NT2/D1 (cell line): ENCODE measurements at regions not wholly inside any gene's neighbourhood (a gene's known extent, or its start where the extent isn't known, plus 50 kb on each side); places are given as distances from the start of the nearest gene placed in this dataset.

Source experiments
- DNase-seq: peaks from one replicate; pipeline ENCODE4 v3.0.0-alpha.2; 2011; ENCODE audit warnings: low read depth, low spot score
- H3K27me3 ChIP-seq: 2 replicates; pipeline ENCODE4 v1.6.0; 2011; ENCODE audit warnings: mild to moderate bottlenecking; ENCODE audit not compliant: insufficient read length, insufficient read depth
- H3K36me3 ChIP-seq: 2 replicates; pipeline ENCODE4 v1.6.1; 2011; ENCODE audit warnings: mild to moderate bottlenecking, low read length, mixed read lengths; ENCODE audit not compliant: insufficient read depth, insufficient read length
- H3K4me1 ChIP-seq: 2 replicates; pipeline ENCODE4 v1.5.1; 2011; ENCODE audit not compliant: insufficient read depth, insufficient read length
- H3K4me3 ChIP-seq: 2 replicates; pipeline ENCODE4 v1.5.1; 2011; ENCODE audit warnings: low read depth; ENCODE audit not compliant: insufficient read length
- H3K9ac ChIP-seq: 2 replicates; pipeline ENCODE4 v1.6.0; 2011; ENCODE audit warnings: low read depth; ENCODE audit not compliant: insufficient read length
- H3K9me3 ChIP-seq: 2 replicates; pipeline ENCODE4 v1.5.1; 2011; ENCODE audit warnings: mild to moderate bottlenecking, low read length; ENCODE audit not compliant: insufficient read depth
- SUZ12 ChIP-seq: IDR thresholded peaks from 2 replicates; pipeline ENCODE4 v1.6.1; 2011; ENCODE audit not compliant: insufficient read length, insufficient read depth; ENCODE audit errors: extremely low read depth
- YY1 ChIP-seq: IDR thresholded peaks from 2 replicates; pipeline ENCODE4 v1.6.1; 2011; ENCODE audit not compliant: insufficient read length, insufficient read depth
- ZNF274 ChIP-seq: IDR thresholded peaks from 2 replicates; pipeline ENCODE4 v1.6.1; 2011; ENCODE audit warnings: mild to moderate bottlenecking, low read depth, low read length

DNA sequence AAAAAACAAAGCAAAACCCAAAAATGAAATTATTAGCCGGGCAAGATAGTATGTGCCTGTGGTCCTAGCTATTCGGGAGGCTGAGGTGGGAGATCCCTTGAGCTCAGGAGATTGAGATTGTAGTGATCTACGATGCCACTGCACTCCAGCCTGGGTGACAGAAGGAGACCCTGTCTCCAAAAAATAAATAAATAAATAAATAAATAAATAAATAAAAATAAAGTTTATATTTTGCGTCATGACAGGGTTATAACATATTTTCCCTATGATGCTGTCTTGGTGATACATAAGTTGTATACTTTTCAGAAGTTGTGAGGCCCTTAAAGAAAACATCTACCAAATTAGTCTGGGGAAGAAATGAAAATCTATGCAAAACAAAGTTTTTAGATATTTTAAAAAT, 94.5 kb upstream of the MKLN1 start:
- no peak for TF ChIP-seq SUZ12
- TF ChIP-seq YY1: no peak
- no peak for TF ChIP-seq ZNF274
- H3K36me3 ChIP-seq: no peaks in the 10 kb centered on the region
- no peaks in the 10 kb centered on the region for H3K4me1 ChIP-seq
- no peaks in the 10 kb centered on the region for H3K27me3 ChIP-seq
- no peaks in the 10 kb centered on the region for H3K9me3 ChIP-seq
- H3K4me3 ChIP-seq: no peak overlapping the region
- no peak for DNase-seq
- H3K9ac ChIP-seq: no peak overlapping the region

GRCh38 chr7:131234719-131235488, 92.8 kb upstream of the MKLN1 start:
- TF ChIP-seq ZNF274 (no peak), YY1 (no peak), SUZ12 (no peak)
- Histone ChIP-seq H3K36me3 (no peaks in the 10 kb centered on the region), H3K9ac (no peak overlapping the region), H3K27me3 (no peaks in the 10 kb centered on the region), H3K4me3 (no peak overlapping the region), H3K9me3 (no peaks in the 10 kb centered on the region; the same call in 1 of the 2 replicates), H3K4me1 (no peaks in the 10 kb centered on the region)
- DNase-seq: no peak

DNA sequence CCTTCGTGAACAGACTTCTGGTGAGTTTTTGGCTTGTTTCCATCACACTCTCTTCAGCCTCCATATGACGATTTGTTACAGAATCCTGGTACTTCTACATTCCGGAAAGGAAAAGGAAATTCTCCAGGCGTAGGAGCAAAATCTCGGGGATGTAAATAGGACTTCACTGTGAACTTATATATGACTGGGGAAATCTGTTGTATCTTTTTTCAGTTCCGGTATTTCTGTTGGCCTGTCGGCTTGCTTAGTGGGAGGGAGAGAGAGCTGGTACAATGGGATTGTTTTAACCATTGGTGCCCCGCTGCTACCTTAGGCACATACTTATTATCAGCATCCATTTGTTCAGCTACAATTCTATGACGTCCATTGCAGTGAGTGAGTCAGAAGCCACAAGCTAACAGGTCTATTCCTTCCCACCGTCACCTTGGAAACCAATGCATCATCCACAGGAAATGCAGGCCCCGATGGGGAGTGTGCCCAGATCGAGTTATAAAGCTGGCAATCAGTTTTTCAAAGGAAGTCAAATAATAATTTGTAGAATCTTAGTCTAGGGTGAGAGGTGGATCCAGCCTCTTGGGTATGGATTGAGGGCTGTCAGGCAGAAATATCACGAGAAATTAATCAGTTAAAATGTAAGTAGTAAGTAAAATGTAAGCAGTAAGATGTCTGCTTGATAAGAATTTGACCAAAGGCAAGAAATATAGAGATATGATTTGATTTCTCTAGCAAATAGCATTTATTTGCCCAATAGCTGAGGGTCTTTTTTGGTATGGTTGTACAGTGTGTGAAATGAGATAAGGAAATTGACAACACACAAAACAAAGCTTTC, 92.0 kb upstream of the MKLN1 start:
- no peak overlapping the region for H3K9ac ChIP-seq
- TF ChIP-seq SUZ12 (no peak), ZNF274 (no peak), YY1 (no peak)
- H3K4me1 ChIP-seq: no peaks in the 10 kb centered on the region
- DNase-seq: no peak
- H3K9me3 ChIP-seq: no peaks in the 10 kb centered on the region; the same call in 1 of the 2 replicates
- no peaks in the 10 kb centered on the region for H3K27me3 ChIP-seq
- no peaks in the 10 kb centered on the region for H3K36me3 ChIP-seq
- H3K4me3 ChIP-seq: no peak overlapping the region

- no peaks in the 10 kb centered on the region for H3K4me1 ChIP-seq
Measured at GRCh38 chr7:131236318-131236672, 91.4 kb upstream of the MKLN1 start.

DNA sequence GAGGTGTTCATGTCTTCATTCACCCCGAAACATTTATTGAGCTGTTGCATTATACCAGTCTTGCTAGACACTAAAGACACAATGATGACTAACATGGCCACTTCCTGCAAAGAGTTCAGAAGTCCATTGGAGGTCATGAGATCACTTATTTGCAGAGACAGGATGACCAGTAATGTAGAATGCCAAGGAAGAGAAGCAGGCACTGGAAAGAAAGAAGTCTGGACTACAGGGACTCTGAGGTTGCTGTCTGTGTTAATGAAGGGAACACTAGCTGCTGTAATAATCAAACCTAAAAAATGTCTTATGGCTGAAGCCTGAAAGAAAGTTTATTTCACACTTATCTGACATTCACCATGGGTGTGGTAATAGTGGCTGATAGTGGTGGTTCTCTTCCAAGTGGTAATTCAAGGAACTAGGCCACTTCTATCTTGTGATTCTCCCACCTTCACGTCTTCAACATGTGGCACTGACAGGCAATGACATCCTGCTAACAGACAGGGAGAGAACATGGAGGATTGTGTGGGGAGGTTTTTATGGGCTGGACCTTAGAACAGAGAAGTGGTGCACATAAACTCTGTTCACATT, 89.2 kb upstream of the MKLN1 start:
- no peak for DNase-seq
- Histone ChIP-seq H3K9me3 (no peaks in the 10 kb centered on the region; the same call in 1 of the 2 replicates), H3K4me1 (no peaks in the 10 kb centered on the region), H3K4me3 (no peak overlapping the region), H3K27me3 (no peaks in the 10 kb centered on the region), H3K36me3 (no peaks in the 10 kb centered on the region), H3K9ac (no peak overlapping the region)
- TF ChIP-seq ZNF274 (no peak), SUZ12 (no peak), YY1 (no peak)

More at GRCh38 chr7:131236318-131236672, 91.4 kb upstream of the MKLN1 start:
- Histone ChIP-seq H3K36me3 (no peaks in the 10 kb centered on the region), H3K4me3 (no peak overlapping the region), H3K9me3 (no peaks in the 10 kb centered on the region; the same call in 1 of the 2 replicates), H3K27me3 (no peaks in the 10 kb centered on the region), H3K9ac (no peak overlapping the region)
- no peak for DNase-seq
- TF ChIP-seq ZNF274 (no peak), SUZ12 (no peak), YY1 (no peak)

DNA sequence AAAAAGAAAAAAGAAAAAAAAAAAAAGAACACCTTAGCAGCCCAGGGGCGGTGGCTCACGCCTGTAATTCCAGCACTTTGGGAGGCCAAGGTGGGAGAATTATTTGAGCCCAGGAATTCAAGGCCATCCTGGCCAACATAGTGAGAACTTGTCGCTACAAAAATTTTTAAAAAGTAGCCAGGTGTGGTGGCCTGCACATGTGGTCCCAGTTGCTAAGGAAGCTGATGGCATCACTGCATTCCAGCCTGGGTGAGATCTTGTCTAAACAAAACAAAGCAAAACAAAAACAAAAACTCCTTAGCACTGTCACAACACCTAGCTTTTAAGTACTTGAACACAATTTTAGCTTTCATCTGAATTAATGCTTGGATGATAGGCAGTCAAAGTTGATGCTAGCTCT, 86.3 kb upstream of the MKLN1 start:
- Histone ChIP-seq H3K9me3 (no peaks in the 10 kb centered on the region; the same call in 1 of the 2 replicates), H3K4me3 (no peak overlapping the region), H3K27me3 (no peaks in the 10 kb centered on the region), H3K9ac (no peak overlapping the region), H3K36me3 (no peaks in the 10 kb centered on the region), H3K4me1 (peaks cover 4% of the 10 kb centered on the region)
- no peak for DNase-seq
- TF ChIP-seq SUZ12 (no peak), YY1 (no peak), ZNF274 (no peak)

GRCh38 chr7:131242123-131242650, 85.5 kb upstream of the MKLN1 start:
- Histone ChIP-seq H3K4me1 (peaks cover 4% of the 10 kb centered on the region), H3K36me3 (no peaks in the 10 kb centered on the region), H3K27me3 (no peaks in the 10 kb centered on the region), H3K9ac (no peak overlapping the region), H3K4me3 (no peak overlapping the region), H3K9me3 (no peaks in the 10 kb centered on the region; the same call in 1 of the 2 replicates)
- DNase-seq: no peak
- TF ChIP-seq YY1: no peak
- TF ChIP-seq SUZ12: no peak
- no peak for TF ChIP-seq ZNF274
